T-helper 2 cell (primary cell): ENCODE measurements at regions not wholly inside any gene's neighbourhood (a gene's known extent, or its start where the extent isn't known, plus 50 kb on each side); places are given as distances from the start of the nearest gene placed in this dataset.
"Not testable (repeated sequence)": the region's sequence is repeated elsewhere in the genome, so short reads cannot be mapped to it uniquely, and the experiment has no call there.

Experiments used
- DNase-seq, 5 experiments: peaks; one replicate each; pipeline versions ENCODE4 v3.0.0 to v3.0.0-alpha.2; 2012 to 2022

DNA sequence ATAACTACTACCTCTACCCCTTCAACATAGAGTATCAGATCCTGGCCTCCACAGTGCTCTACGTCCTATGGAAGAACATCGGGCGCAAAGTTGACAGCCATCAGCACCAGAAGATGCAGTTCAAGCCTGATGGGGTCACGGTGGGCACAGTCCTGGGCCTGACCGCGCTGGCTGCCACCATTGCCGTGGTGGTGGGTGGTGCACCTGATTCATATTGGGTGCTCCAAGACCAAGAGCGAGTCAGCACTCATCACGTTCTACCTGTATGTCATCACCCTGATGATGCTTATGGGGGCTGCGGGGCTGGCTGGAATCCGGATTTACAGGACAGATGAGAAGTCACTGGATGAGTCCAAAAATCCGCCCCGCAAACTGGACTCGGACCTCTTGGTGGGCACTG lies 846.4 kb downstream of the RPIA start:
- not testable (repeated sequence) for DNase-seq

DNA sequence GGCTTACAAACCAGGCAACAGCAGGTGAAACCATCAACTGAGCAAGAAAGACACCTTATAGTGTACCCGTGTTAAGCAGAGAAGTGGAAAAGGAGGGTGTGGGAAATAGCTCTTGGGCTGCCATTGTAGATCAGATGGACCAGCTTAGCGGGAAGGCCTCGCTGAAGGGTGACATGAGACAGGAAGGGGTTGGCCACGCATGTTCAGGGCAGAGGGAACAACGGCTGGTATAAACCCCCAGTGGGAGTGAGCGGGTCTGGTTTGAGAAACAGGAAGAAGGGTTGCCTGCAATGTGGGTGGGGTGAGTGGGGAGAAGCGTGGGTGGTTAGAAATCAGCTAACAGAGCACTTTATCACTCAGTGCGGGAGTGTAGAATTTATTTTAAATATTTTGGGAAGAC lies 852.6 kb downstream of the RPIA start:
- DNase-seq = not testable (repeated sequence)

DNA sequence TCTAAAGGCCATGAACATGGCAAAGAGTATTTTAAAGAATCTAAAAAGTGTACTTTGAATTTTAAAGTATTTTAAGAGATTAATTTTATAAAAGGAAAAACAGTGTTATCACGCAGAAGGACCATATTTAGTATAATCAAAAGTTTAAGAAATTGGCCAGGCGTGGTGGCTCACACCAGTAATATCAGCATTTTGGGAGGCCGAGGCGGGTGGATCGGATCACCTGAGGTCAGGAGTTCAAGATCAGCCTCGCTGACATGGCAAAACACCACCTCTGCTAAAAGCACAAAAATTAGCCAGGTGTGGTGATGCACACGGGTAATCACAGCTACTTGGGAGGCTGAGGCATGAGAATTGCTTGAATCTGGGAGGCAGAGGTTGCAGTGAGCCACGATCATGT lies 887.7 kb downstream of the RPIA start:
- DNase-seq = not testable (repeated sequence)

DNA sequence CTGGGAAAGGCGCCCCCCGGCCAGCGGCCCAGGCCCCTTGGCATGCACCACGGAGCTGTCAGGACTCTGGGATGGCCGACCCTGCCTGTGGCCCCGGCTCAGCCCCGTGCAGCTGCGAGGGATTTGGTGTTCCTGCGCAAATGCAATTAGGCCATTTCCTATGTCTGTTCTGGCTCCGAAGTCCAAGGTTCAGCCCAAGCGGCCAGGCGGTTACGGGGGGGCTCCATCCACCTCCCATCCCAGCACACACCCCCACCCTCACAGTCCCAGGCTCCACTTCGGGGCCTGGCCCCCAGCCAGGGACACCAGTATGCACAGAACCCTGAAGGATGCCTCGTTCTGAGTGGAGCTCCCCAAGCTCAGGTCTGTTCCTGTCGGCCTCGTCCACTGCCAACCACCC lies 891.3 kb downstream of the RPIA start:
- not testable (repeated sequence) for DNase-seq

DNA sequence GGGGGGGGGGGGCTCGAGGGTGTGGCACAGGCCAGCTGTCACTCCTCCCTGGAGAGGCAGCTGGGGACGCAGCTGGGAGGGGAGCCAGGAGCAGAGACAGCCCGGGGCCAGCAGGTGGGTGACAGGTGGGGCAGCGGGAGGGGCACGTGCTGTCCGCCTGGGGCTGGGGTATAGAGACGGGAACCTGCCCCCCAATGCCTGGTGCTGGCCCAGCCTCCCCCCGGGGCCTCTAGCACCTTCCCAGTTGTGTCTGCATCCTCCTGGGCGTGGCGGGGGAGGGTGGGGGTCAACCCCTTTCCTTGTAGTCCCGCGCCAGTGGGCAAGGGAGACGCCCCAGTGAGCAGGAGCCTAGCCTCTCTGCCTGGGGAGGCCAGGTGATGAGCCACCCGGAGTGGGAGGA lies 892.6 kb downstream of the RPIA start:
- not testable (repeated sequence) for DNase-seq

DNA sequence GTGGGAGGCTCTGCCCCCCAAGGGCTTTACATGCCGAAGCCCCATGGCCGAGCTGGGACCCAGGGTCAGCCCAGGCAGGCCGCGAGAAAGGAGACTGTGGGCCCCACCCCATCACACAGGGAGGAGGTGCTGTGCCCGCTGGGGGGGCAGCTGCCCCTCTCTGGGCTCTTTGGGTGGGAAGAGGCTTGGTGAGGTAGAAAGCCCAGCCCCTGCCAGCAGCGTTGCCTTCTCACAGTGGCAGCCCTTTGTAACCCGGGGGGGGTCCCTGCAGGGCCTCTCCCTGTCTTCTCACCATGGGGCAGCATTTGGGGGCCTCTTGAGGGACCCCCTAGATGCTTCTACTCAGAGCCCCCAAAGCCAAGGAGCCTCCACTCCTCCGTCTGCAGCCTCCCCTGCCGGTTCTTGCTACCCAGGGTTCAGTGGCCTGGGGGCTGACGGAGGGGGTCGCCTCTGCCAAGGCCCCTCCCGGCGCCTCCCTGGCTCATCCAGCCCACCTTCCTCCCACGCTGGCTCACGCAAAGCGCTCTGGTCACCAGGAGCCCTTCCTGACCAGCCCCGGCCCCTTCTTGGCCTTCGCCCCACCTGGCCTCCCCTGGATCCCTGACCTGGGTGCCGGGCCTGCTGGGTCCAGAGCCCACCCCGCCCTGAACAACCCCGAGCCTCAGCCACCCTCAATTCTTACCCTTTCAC lies 893.5 kb downstream of the RPIA start:
- not testable (repeated sequence) for DNase-seq

DNA sequence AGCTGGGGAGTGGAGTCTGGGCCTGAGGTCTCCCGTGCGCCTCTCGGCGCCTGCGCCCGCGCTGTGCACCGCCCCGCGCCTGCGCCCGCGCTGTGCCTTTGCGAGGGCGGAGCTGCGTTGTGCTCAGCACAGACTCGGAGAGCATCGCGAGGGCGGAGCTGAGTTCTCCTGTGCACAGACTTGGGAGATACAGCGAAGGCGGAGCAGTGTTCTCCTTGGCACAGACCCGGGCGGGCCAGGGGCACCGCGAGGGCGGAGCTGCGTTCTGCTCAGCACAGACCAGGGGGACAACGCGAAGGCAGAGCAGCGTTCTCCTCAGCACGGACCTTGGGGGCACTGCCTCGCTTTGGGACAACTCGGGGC lies 894.1 kb downstream of the RPIA start:
- DNase-seq = peak in 2 of 5 experiments; percentile 7 to 34

DNA sequence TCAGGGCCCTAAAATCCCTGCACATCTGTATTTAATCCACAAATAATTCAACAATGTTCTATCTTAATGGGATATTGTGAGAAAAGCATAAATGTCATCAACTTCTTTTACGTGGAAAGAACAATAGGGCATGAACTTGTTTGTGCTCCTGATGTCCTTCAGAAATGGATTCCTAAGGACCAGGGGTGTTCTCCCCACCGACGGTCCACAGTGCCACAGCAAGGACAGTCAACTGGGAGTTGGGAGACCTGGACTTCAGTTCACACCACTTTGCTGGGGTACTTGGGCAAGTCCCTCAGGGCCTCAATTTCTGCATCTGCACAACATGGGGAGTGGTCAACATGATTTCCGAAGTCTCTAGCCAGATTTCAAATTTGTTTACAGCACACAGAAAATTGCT lies 908.4 kb downstream of the RPIA start:
- not testable (repeated sequence) for DNase-seq

DNA sequence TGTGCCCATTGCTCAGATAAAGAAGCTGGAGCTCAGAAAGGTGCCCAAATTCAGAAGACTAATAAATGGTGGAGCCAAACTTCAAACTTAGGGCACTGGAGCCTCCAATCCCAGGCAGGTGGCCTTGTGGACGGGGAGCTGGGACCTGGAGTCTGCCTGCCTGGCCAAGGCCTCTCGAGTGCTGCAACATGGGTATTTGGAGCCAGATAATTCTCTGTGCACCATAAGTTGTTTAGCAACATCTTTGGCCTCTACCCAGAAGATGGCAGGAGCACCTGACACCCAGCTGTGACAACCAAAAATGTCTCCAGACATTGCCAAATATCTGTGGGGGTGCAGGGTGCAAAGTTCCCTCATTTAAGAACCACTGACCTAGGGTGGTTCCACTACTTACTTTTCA lies 915.0 kb downstream of the RPIA start:
- not testable (repeated sequence) for DNase-seq

DNA sequence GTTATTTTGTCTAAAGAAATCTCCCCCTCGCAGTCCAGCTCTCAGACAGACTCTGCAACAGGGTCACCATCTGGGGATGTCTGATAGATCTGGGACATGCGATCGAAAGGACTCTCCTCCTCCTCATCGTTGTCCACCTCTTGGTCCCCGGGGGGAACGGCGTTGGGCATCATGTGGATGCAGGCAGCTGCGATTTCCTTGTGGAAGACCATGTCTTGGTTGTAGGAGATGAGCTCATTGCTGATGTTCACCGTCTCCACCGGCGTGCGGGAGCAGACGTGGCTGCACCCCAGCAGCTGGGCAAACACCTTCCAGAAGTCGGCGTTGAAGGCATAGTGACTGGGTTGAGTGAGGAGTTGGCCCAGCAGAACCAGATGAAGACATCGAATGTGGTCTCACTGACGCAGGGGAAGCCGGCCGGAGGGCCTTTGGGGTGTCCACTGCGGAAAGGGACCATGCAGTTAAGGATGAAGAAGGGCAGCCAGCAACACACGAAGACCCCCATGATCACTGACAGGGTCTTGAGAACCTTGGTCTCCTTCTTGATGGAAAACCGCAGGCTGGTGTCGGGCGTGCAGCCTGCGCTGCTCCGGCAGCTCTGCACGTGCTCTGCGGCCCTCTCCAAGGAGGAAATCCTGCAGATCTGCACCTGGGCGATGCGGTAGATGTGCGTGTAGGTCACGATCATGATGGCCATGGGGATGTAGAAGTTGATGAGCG lies 918.9 kb downstream of the RPIA start:
- not testable (repeated sequence) for DNase-seq

DNA sequence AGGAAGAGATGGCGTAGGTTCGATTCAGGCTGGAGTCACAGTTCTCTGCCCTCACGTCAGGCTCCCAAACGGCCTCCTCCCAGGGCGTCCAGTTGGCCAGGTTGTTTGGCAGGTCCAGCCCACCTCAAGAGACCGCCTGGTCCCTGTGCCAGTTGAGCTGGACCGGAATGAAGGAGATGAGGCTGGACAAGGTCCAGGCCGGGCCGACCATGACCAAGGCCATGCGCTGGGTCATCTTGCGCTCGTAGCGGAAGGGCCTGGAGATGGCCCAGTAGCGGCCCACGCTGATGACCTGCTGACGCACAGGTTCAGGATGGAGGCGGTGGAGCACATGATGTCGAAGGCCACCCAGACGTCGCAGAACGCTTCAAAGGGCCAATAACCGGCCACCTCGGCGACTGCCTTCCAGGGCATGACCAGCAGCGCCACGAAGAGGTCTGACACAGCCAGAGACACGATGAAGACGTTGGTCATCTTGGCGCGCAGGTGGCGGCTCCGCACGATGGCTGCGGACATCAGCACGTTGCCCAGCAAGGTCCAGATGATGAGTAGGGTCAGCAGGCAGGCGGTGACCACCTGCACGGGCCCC lies 919.5 kb downstream of the RPIA start:
- DNase-seq = not testable (repeated sequence)

DNA sequence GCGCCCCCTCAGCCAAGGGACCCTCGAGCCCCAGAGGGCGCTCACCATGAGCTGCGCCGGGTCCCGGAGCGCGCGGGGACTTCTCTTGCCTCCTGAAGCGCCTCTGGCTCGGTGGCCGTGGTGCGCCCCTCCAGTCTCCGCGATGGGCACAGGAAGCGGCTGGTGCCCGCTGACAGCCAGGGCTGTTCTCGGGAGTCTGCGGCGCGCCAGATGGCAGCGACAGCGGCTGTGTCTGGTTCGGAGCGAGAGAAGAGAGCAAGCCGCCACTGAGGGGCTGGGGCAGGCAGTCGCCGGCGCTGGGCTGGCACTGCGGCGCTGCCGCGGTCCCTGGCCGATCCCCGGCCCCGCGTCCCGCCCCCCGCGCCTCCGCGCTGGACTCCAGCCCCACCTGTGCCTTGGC lies 920.2 kb downstream of the RPIA start:
- DNase-seq = not testable (repeated sequence)

DNA sequence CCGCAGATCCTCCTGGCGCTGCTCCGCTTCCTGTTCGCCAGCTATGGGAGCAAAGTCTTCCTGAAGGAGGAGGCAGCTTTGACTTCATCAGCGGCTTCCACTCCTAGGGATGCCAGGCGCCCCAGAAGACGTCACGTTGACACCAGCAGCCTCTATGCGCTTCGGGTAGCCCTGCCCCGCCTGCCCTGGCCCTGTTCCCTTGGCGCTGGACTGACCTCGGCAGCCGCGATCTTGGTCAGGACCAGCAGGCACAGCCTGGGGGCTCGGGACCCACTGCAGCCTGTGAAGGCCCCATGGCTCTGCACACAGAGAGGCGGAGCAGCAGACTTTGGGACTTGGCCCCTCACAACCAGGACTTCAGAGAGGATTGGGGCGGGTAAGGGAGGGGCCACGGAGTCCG lies 957.8 kb downstream of the RPIA start:
- DNase-seq = not testable (repeated sequence)

DNA sequence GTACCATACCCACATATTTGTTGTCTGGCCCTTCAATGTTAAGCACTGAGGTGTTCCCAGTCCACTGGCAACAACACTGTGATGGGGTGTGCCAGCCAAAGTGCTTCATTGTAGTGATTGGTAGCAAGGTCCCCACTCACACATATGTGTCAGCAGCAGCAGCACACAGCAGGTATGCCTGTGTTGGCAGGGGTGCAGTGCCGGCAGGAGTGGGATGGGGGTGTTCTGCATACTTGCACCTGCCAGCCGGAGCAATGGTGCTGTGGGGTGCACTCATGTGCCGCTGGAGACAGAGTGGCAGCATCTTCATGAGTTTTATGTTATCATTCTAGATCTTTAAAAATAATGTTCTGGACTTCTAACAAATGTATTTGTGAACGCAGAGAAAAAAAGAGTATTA lies 987.8 kb downstream of the RPIA start:
- not testable (repeated sequence) for DNase-seq
